ENCODE measurements at regions not wholly inside any gene's neighbourhood (a gene's known extent, or its start where the extent isn't known, plus 50 kb on each side); places are given as distances from the start of the nearest gene placed in this dataset.

DNA sequence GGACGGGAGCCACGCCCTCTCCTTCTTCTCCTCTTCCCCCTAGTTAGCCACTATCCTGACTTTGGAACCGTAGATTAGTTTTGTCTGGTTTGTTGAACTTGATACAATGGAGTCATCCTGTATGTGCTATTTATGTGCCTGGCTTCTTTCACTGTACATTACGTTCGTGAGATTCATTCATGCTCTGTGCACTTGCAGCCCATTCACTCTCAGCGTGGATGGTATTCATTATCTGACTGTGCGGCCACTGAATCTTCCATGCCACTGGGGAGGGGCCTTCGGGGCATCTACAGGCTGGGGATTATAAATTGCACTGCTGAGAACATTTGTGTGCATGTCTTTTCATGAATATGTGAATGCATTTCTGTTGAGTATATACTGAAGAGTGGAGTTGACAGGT lies 262.5 kb downstream of the CDH26 start:
- no peak for ATAC-seq (ENCODE audit: poor library complexity)
- no peak for DNase-seq
- intact Hi-C loops (cut with DNase I), result no loop called here

DNA sequence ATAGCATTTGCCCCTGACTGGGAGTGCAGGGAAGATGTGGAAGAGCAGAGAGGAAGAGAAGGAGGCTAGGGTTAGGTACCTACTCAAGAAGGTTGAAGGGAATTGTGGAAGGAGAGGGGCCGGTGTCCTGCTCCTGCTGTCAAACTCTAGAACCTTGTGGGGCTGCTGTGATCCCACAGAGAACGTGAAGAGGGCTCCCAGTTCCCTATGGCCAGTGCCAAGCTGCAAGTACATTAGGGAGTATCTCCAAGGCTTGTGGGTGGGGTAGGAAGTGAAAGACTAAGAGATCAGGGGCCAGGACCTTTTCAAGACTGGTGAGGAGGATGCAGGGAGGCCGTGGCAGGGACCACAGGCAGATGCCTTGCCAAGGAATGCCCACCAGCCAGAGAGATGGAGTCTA lies 263.4 kb downstream of the CDH26 start:
- no peak for ATAC-seq (ENCODE audit: poor library complexity)
- intact Hi-C loops (cut with DNase I), result no loop called here
- no peak for DNase-seq

DNA sequence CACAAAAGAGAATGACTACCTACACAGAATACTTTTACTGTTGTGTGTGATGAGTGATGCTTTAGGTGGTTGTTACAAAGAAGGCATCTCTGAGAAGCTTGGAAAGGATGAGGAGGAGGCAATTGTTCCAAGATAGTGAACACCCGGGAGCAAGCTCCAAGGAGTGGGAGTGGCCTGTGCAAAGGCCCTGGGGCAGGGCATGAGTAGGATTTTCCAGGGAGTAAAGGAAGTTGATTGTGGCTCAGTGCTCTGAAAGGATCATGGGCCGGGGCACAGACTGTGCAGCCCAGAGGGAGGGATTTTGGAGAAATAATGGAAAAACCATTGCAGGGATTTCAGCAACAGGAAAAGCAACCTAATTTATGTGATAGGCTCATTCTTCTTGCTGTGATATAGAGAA lies 264.3 kb downstream of the CDH26 start:
- DNase-seq (no peak), ATAC-seq (ENCODE audit: poor library complexity) (no peak)
- intact Hi-C loops (cut with DNase I), result no loop called here

DNA sequence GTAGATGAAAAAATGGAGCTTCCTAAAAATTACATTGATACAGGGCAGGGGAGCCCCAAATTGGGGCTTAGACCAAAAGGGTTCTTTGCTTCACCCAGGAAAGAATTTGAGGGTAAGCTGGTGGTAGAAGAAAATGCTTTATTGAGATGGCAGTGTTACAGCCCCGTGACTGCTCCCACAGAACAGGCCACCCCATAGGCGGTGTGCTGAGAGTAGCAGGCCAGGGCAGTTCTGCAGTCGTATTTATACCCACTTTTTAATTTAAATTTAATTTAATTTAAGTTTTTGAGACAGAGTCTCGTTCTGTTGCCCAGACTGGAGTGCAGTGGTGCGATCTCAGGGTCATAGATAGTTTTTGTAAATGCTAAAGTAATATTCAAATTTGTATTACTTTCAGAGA lies 265.0 kb downstream of the CDH26 start:
- DNase-seq (no peak), ATAC-seq (ENCODE audit: poor library complexity) (no peak)
- intact Hi-C loops (cut with DNase I), result no loop called here

DNA sequence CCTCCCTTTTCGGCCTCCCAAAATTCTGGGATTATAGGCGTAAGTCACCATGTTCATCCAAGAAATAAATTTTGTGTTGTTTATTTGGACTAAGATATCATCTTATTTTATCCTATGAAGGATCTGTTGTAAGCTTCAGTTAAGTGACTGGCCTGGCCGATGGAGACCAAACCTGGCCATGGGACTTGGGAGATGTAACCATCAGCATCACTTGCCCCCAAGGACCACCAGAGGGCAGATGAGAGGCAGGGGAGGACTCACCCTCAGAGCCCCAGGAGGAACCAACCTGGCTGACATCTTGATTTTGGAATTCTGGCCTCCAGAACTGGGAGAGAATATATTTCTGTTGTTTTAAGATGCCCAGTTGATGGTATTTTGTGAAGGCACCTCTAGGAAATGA lies 266.7 kb downstream of the CDH26 start:
- no peak for ATAC-seq (ENCODE audit: poor library complexity)
- no peak for DNase-seq
- intact Hi-C loops (cut with DNase I), result no loop called here

DNA sequence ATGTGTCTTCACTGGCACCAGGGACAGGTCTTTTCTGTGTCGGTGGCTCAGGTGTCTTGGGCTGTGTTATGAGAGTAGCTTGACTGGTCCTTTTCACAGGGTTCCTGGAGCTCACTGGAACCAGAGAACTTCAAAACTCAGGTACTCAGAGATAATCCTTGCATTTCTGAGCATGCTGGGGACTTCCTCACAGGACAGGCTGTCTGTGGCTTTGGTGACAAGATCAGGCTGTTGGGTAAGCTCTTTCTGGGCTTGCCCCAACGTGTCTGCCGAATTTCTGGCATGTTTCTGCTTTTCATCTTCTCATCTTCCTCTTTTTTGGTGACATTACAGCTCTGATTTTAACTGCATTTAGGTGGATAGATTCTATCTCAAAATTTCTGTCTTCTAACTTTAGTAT lies 270.0 kb downstream of the CDH26 start:
- DNase-seq (no peak), ATAC-seq (ENCODE audit: poor library complexity) (no peak)
- intact Hi-C loops (cut with DNase I), result no loop called here

DNA sequence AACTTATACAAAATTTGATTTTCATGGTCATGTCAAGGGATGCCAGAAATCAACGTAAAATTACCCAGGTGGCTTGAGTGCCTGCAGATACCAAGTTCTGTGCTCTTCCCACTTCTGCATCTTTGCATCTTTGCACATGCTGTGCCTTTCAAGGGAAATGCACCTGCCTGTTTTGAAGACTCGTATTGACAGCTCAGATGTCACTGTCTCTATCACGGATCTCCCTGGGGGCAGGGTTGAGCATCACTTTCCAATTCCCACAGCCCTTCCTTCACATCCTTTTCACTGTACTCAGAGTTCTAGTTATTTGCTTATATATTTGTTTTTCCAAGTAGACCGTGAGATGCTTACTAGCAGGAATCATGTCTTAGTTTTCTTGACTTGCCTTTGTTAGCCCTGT lies 274.2 kb downstream of the CDH26 start:
- intact Hi-C loops (cut with DNase I), result no loop called here
- DNase-seq (no peak), ATAC-seq (ENCODE audit: poor library complexity) (no peak)

DNA sequence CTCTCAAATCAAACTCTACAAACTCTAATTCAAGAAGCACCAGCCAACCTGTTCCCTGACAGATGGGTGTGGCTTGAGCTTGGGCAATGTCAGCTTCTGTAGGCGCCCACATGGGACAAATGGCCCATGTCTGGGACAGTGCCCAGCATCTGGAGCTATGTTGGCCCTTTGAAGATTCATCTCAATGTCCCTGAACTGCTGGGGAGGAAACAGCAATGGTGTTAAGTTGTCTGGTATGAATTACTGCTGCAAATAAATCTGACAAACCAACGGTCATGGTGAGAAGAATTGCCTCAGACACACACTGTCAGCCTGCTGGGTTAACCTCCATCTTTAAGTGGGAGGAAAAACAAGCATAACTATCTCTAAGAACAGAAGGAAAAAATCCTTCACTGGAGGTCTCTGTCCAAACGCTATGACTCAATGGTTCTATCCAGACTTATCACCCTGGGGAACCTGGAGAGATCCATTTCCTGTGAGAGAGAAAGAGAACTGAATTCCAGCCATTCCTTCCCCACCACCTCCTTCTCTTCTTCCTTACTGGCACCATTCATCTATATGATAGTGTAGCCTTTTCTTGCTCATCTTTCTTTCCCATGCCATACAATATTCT lies 274.9 kb downstream of the CDH26 start:
- intact Hi-C loops (cut with DNase I), result no loop called here
- DNase-seq (no peak), ATAC-seq (ENCODE audit: poor library complexity) (no peak)

DNA sequence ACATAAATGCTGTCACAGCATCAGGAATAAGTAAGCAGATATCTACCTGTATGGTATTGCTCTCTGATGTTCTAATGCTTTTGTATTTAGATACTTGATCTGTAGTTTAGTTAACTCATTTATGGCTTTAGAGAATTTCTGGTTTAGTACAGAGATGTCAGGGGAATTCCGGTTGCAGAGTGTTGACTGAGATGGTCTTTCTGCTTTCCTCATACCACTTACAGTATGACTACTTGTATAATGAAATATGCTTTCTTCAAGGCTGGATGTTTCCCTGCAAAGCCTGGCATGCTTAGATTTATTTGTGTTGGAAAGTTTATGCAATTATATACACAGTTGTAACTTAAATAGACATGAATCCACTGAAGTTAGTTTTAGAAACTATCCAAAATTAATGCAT lies 278.4 kb downstream of the CDH26 start:
- DNase-seq (no peak), ATAC-seq (ENCODE audit: poor library complexity) (no peak)
- intact Hi-C loops (cut with DNase I), result no loop called here

DNA sequence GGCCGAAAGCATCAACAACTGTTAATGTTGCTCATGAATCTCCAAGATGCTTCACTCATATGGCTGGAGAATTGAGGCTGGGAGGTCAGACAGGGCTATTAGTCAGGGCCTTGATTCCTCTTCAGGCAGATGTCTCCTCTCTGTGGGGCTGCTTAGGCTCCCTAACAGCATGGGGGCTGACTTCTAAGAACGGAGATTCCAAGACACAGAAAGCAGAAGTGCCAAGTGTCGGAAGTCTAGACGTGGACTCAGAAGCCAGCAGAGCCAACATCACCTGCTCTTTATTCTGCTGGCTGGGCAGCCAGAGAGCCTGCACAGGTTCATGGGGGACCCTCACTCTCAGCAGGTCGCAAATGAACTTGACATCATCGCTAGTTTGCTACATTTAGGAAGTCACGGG lies 279.8 kb downstream of the CDH26 start:
- ATAC-seq (ENCODE audit: poor library complexity) (no peak), DNase-seq (no peak)
- intact Hi-C loops (cut with DNase I), result no loop called here

DNA sequence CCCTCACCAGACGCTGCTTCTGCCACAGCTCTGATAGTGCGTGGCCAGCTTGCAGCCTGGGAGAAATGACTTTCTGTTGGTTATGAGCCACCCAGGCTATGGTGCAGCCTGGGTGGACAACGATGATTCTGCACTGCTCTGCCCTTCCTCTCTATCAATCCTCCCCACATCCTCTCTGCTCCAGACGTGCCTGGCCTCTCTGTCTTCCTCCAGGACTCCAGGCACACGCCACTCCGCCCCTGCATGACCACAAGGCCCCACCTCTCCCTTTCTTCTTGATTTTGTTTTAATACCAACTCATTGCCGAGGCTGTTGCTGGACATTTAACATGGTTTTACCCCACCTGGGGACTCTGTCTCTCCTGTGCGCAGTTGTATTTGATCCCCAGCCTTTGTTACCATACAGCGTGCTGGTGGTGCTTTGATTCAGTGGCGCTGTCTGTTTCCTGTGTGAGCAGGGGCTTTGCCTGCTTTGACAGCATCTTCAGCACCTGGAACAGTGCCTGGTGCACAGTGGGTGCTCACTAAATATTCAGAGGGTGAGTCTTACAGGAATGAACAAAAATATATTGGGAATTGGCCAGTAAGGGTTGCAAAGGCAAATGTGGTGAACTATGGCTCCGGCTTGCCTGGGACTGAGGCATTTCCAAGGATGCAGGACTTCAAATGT lies 280.9 kb downstream of the CDH26 start:
- intact Hi-C loops (cut with DNase I), result no loop called here
- no peak for DNase-seq
- ATAC-seq (ENCODE audit: poor library complexity), result no peak

DNA sequence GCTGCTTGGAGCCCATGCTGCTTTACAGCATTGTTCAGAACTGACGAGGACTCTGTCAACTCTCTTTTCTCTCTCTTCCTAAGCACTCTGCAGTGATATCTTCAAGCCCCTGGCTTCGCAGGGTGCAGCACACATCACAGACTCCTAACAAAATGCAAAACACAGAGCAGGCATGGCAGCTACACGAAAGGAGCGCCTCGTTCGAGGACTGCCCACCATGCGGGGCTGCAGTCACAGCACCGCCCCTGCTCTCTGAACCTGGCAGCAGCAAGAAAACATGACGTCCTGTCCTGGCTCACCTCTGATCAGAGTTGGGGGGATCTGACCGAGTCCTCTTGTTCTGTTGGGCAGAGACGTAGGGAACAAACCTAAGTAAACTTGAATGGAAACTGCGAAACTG lies 281.7 kb downstream of the CDH26 start:
- intact Hi-C loops (cut with DNase I), result no loop called here
- ATAC-seq (ENCODE audit: poor library complexity) (no peak), DNase-seq (no peak)

DNA sequence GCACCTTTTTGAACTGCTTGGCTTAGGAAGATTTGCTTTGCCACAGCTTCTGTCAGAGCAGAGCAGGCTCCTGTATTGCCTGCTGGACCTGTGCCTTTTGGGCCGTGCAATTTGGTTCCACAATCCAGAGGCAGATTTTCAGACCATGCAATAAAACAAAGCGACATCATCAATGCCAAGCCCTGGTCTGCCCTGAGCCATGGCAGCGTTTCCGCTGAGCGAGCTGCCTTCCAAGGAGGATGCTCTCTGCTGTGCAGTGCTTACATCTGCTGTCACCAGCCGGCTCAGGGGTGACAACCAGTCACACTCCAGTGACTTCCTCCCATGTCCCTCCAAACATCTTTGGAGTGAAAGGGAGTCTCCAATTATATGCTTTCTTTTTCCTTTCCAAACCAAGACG lies 282.2 kb downstream of the CDH26 start:
- no peak for ATAC-seq (ENCODE audit: poor library complexity)
- intact Hi-C loops (cut with DNase I), result no loop called here
- DNase-seq, result no peak

DNA sequence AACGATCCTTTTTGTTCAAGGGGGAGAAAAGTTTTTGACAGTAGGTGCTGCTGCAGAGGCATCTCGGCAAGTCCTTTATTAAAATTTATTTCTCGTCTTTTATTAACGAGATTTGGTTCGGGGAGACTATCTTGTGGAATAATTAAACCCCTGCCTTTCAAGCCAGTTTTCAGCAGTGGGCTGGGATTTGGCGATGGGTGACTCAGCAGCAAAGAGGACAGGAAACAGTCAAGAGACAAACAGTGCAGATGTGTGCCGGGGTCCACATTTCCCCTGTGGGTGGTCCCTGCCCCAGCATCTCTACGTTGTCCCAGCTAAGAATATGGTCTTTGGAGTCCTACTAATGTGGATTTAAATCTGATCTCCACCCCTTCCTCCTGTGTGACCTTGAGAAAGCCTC lies 282.8 kb downstream of the CDH26 start:
- intact Hi-C loops (cut with DNase I), result no loop called here
- DNase-seq (no peak), ATAC-seq (ENCODE audit: poor library complexity) (no peak)

DNA sequence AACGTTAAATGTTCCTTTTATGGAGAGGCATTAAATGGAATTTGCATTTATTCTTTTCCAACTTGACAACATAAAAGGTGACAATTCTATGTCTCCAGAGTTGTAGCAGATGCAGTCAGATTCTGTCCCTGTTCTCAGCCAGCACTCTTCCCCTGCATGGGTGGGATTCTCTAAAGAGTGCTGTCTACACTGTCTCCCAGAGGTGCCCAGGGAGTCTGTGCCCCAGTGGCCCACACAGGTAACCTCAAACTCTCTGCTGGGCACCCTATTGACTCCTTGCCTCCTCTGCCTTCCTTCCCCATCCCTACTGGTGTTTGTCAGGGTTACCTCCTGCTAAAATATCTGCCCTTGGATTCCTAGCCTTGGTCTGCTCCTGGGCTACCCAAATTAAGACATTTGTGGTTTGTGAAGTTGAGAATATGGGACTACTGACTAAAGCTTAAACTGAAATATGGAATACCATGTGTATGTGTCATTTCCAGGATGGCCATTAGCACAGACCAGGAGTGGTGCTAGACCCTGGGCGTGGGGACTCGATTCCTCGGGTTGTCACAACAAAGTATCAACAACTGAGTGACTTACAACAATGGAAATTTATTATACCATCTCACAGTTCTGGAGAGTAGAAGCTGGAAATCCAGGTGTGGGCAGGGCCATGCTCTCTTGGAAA lies 284.7 kb downstream of the CDH26 start:
- DNase-seq (no peak), ATAC-seq (ENCODE audit: poor library complexity) (no peak)
- intact Hi-C loops (cut with DNase I), result no loop called here

DNA sequence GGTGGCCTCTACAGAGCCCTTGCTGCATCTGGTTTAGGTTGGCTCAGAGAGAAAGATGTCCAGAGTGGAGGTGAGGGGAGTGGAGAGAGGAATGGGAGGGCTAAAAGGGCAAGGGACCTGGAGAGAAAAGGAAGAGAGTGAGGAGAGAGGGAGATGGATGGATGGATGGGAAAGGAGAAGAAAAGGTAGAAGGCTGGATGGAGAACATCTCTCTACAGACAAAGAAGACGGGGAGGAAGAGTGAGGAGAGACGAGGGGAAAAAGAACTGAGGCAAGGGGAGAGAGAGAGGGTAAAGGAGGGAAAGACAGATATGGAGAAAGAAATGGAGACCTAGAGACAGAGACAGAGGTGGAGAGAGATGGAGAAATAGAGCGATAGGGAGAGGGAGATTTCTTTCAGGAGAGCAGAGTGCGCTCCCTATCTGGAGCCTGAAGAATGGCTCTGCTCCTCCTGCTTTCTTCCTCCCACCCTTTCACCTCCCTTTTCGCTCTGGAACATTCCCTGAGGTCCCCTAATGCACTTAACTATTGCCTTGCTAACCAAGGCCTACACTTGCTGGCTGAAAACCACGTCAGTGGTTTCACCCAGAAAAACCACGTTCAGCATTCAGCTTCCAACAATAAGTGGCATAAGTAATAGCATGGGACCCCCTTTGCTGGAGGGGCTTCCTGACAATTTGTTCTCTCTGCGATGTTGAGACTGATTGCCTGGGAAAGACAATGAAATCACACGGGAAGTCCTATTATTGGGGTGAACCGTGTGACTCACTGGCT lies 286.3 kb downstream of the CDH26 start:
- intact Hi-C loops (cut with DNase I), result no loop called here
- DNase-seq, result no peak
- ATAC-seq (ENCODE audit: poor library complexity), result no peak

DNA sequence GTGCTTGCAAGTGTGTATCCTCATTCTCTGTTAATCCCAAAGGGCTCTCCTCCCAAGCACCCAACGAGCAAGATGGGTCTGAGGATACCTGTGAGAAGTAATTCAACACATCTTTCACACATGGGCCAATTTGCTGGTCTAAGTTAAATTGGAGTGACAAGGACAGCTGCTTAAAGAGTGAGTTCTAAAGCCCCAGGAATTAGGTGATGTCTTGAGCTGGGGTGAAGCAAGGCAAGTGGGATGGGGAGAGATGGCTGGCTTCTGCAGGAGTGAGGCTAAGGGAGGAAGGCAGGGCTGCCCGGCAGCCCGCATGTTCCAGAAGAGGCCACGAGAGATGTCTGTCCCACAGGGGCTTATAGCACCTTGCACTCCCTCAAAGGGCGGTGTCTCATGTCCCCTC lies 288.5 kb downstream of the CDH26 start:
- ATAC-seq (ENCODE audit: poor library complexity) (no peak), DNase-seq (no peak)
- intact Hi-C loops (cut with DNase I), result no loop called here

DNA sequence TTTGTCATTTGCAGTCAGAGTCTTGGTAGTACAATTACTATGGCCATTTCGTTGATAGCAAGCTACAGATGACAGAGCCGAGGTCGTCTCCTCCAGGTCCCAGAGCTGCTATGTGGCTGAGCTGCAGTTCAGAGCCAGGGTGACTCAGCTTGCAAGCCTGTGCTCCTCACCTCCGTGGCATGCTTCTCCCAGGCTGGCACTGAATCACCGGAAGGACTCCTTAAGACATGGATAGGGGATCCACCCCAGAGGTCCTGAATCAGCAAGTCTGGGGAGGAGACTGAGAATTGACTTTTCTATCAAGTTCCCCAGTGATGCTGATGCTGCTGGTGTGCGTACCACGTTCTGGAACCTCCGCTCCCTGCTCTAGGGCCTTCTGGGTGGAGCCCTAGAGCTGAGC lies 291.2 kb downstream of the CDH26 start:
- no peak for ATAC-seq (ENCODE audit: poor library complexity)

DNA sequence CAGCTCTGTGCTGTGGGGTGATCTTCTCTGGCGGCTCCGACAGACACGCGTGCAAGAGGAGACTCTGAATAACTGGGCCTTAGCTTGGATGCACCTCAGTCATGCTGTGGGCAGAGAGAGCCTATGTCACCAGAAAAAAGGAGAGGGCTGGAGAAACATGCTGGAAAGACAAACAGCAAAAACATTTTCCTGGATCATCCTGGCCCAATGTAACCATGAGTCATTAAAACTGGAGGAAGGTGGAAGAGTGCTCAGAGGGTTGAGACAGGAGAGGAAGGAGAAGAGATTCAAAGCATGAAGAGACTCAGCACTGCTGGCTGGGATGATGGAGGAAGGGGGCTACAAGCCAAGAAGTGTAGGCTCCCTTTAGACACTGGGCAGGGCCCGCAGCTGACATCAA lies 292.0 kb downstream of the CDH26 start:
- DNase-seq, result no peak
- intact Hi-C loops (cut with DNase I), result no loop called here

More for the DNA sequence above, 291.2 kb downstream of the CDH26 start:
- no peak for DNase-seq
- intact Hi-C loops (cut with DNase I), result no loop called here

DNA sequence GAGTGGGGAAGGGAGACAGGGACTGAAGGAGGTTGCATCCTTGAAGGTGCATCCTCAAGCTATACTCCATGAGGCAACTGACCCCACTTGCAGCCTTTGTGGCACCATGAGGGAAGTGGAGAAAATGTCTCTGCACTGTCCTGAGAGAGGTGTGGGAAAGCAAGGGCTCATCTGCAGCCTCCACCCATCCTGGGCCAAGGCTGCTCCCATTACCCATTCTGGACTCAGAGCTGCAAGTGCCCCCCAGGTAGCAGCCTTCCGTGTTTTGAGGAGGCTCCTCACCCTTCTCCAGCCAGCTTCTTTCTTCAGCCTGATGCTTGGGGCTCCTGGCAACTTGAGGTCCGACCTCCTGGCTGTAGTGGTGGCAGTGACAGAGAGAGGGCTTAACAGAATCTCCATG lies 294.6 kb downstream of the CDH26 start:
- DNase-seq, result no peak
- intact Hi-C loops (cut with DNase I), result no loop called here
- ATAC-seq (ENCODE audit: poor library complexity), result no peak

More for the DNA sequence above, 292.0 kb downstream of the CDH26 start:
- ATAC-seq (ENCODE audit: poor library complexity), result no peak

All from Right ventricle myocardium superior (tissue), 1 donor.